Stimulated activated CD4-positive, alpha-beta T cell treated with anti-CD3 and anti-CD28 coated beads, TNF-alpha, amount 100 ng/mL, for 4 hours (primary cell): ENCODE measurements at regions not wholly inside any gene's neighbourhood (a gene's known extent, or its start where the extent isn't known, plus 50 kb on each side); places are given as distances from the start of the nearest gene placed in this dataset.
"Not testable (repeated sequence)": the region's sequence is repeated elsewhere in the genome, so short reads cannot be mapped to it uniquely, and the experiment has no call there.

Experiments
- DNase-seq, 3 experiments: peaks; one replicate each; pipeline ENCODE4 v3.0.0-alpha.2; 2020; ENCODE audit warnings: low read depth in 3 of 3

GRCh38 chrX:5305452-5305851 is 923.2 kb downstream of the NLGN4X start:
- no peak for DNase-seq

GRCh38 chrX:5295004-5295403 is 933.7 kb downstream of the NLGN4X start:
- no peak for DNase-seq

DNA sequence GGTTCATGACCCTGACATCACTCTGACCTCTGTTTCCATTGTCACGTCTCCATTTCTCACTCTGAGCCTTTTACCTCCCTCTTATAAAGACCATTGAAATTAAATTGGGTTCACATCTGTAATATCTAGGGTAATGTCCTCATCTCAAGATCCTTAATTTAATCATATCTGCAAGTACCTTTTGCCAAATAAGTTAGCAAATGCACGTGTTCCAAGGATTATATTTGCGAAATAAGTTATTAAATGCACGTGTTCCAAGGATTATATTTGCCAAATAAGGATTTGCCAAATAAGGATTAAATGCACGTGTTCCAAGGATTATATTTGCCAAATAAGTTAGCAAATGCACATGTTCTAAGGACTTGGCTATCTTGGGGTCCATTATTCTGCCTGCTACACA is 938.0 kb downstream of the NLGN4X start:
- no peak for DNase-seq

DNA sequence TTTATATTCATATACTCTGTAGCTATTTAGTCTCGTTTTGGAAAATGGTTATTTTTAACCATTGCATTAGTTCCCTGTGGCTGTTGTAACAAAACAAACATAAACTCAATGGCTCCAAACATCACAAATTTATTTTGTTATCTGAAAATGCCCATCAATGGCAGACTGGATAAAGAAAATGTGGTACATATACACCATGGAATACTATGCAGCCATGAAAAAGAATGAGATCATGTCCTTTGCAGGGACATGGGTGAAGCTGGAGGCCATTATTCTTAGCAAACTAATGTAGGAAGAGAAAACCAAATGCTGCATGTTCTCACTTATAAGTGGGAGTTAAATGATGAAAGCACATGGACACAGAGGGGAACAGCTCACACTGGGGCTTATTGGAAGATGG is 938.7 kb downstream of the NLGN4X start:
- not testable (repeated sequence) for DNase-seq

DNA sequence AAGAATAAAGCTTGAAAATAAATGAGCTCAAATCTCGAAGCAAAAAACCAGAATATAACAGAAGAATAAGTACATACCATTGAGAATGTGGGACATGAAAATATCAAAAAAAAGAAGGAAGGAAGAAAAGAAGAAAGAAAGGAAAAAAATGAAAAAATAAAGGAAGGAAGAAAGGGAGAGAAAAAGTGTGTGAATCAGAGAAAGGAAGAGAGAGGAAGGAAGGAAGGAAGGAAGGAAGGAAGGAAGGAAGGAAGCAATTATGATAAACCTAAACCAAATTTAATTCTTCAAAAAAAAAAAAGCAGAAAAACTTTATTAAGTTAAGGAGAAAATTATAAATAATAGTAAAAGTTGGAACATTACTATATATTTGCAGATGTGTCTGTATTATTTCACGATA is 949.8 kb downstream of the NLGN4X start:
- no peak for DNase-seq

DNA sequence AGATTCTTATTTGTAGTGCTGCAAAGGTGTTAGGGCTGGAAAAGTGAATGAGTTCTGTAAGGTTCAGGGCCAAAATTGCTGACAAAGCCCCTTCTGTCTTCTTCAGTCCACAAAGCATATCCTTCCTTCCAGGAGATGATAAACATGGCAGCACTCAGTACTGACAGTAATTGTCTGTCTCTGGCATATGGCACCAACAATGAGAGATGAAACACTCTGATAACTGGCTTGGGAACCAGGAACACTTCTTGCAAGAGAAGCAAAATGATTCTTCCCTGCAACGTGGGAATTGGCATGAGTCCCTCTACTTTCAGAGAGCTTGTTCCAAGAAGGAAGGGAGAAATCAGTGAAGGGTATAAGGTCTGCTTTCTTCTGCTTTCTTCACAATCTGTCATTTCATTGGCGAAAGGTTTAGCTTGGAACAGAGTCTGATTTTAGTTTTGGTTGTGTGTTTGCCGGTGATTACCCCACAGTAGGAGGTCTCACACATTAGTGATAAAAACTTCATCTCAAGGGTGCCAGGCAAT is 963.3 kb downstream of the NLGN4X start:
- no peak for DNase-seq

DNA sequence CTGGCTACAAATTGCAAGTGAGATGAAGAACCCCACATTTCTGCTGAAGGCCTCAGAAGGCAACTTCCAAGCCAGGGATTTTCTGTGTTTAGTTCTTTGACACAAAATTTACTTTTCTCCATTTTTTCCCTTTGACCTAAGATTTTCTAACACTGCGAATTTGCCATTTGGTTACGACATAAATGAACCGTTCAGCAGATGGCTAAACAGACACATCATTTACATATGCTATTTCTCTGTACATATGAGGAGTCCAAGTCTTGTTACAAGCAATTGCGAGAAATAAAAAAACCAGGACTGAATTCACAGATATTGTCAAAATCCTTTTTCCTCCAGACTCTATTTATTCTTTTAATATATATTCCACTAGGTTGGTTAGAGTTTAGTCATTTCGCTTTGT is 978.6 kb downstream of the NLGN4X start:
- DNase-seq: no peak

DNA sequence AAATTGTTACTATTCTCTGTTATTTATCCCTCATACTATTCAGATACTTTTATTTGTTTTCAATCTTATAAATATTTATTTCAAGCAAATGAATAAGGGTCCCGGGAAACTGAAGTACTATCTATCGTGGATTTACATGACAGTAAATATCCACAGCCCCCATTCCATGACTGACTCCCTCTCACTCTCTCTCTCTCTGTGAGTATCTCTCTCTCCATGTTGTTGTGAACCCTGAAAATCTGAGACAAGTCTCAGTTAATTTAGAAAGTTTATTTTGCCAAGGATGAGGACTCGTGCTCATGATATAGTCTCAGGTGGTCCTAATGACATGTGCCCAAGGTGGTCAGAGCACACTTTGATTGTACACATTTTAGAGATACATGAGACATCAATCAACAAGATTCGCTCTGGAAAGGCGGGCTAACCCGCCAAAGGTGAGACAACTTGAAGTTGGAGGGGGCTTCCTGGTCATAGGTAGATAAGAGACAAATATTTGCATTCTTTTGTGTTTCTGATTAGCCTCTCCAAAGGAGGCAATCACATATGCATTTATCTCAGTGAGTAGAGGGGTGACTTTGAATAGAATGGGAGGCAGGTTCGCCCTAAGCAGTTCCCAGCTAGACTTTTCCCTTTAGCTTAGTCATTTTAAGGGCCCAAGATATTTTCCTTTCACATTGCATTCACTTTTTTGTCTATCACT is 986.4 kb downstream of the NLGN4X start:
- no peak for DNase-seq

DNA sequence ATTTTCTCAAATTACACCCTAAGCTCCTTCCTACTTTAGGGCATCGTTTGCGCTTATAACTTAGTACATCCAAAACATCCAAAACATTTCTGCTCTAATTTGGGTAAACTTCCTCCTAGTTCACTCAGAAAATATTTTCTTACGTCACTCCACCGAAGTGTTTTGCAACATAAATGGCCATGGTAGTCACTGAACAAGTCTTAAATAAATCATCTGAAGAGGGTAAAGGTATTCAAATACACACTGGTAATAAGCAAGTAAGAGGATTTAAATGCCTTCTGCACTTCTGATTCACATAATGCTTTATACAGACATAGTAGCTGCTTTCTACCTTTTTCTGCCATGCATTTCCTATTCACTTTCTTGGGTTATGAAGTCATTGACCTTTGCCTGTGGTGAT is 991.9 kb downstream of the NLGN4X start:
- DNase-seq: no peak

- no peak for DNase-seq
Observed at GRCh38 chrX:5236096-5236495, 992.6 kb downstream of the NLGN4X start.

GRCh38 chrX:5233830-5234229 is 994.8 kb downstream of the NLGN4X start:
- DNase-seq: no peak

DNA sequence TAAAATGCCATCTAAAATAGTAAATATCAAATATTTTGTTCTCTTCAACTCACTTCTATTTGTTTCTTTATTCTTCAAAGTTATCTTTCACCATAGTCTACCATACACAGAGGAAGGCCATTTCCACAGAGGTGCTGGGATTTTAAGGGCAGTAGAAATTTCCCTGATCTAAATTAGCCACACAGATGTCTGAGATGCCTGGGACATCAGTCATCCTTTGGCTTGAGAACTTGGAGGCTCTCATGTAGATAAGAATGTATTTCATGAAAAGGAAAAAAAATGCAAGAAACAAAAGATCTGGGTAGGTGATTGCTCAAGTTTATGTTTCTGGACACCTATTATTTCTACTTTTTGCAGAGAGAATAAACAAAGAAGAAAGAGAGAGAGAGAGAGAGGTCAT is 1008.2 kb downstream of the NLGN4X start:
- DNase-seq: no peak

DNA sequence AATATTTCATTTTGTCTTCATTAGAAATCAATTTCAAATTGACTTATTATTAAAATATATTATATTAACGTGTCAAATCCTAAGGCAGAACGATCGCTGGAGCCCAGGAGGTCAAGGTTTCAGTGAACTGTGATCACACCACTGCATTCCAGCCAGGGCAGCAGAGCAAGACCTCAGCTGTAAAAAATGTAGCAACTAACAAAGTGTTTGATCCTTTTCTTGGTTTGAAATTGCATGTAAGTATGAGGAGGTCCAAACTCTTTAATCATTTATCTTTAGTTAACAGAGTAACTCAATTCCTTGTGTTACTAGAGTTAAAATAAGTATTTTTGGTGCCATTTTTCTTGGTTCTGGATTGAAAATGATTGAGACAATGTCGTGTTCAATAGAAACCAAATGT is 1033.9 kb downstream of the NLGN4X start:
- DNase-seq: no peak

GRCh38 chrX:5180135-5180741 is 1048.4 kb downstream of the NLGN4X start:
- DNase-seq: no peak

GRCh38 chrX:5176766-5177165 is 1051.9 kb downstream of the NLGN4X start:
- no peak for DNase-seq

GRCh38 chrX:5163663-5164062 is 1065.0 kb downstream of the NLGN4X start:
- no peak for DNase-seq

- no peak for DNase-seq
Observed at GRCh38 chrX:5155301-5155700, 1073.4 kb downstream of the NLGN4X start.

- no peak for DNase-seq
Observed at GRCh38 chrX:5145957-5146356, 1082.7 kb downstream of the NLGN4X start.

DNA sequence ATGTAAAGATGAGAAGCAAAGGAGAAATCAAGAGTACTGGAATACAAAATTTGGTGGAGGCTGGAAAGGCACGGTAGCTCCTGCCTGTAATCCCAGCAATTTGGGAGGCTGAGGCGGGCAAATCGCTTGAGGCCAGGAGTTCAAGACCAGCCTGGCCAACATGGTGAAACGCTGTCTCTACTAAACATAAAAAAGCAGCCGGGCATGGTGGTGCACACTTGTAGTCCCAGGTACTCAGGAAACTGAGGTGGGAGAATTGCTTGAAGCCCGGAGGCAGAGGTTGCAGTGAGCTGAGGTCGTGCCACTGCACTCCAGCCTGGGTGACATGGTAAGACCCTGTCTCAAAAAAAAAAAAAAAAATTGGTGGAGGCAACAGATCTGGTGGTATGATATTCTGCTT is 1086.0 kb downstream of the NLGN4X start:
- no peak for DNase-seq

DNA sequence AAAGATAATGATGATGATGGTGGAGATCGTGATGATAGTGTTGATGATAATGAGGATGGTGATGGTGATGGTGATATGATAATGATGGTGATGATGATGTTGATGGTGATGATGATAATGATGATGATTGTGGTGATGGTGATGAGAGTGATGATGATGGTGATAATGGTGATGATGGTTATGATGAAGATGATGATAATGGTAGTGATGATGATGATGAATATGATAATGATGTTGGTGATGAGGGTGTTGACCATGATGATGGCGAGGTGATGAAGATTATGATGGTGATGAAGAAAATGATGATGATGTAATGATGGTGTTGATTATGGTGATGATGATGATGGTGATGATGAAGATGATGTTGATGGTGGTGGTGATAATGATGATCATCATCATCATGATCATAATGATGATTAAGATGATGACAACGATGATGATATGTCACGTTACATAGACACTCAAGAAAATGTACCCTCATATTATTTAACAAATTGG is 1106.4 kb downstream of the NLGN4X start:
- no peak for DNase-seq

GRCh38 chrX:5117816-5118215 is 1110.9 kb downstream of the NLGN4X start:
- DNase-seq: no peak

- DNase-seq: no peak
Observed at GRCh38 chrX:5113128-5113527, 1115.5 kb downstream of the NLGN4X start.

GRCh38 chrX:5100004-5100403 is 1128.7 kb downstream of the NLGN4X start:
- DNase-seq: no peak
